MM.1S (cell line): ENCODE measurements at regions not wholly inside any gene's neighbourhood (a gene's known extent, or its start where the extent isn't known, plus 50 kb on each side); places are given as distances from the start of the nearest gene placed in this dataset.
"Not testable (repeated sequence)": the region's sequence is repeated elsewhere in the genome, so short reads cannot be mapped to it uniquely, and the experiment has no call there.

ENCODE experiments used
- DNase-seq: peaks from one replicate; pipeline ENCODE4 v3.0.0-alpha.2; 2015
- H2AFZ ChIP-seq: fragments of 300-600 bp; sonication (generic); 2 replicates; pipeline ENCODE4 v1.6.0; 2016; ENCODE audit warnings: antibody characterized with exemption, low read length
- H3F3A ChIP-seq: fragments of 300-600 bp; sonication (generic); 2 replicates; pipeline ENCODE4 v1.6.1; 2016; ENCODE audit warnings: mild to moderate bottlenecking, antibody characterized with exemption, low read length, moderate library complexity, mixed read lengths; ENCODE audit not compliant: insufficient read depth
- H3K27ac ChIP-seq: fragments of 300-600 bp; sonication (generic); 2 replicates; pipeline ENCODE4 v1.5.1; 2016; ENCODE audit warnings: mild to moderate bottlenecking, low read length
- H3K27me3 ChIP-seq: fragments of 300-600 bp; sonication (generic); replicated peaks from 2 replicates; pipeline ENCODE4 v1.6.0; 2016; ENCODE audit warnings: low read length; ENCODE audit not compliant: insufficient read depth
- H3K36me3 ChIP-seq: fragments of 300-600 bp; sonication (generic); replicated peaks from 2 replicates; pipeline ENCODE4 v1.6.1; 2016; ENCODE audit warnings: mild to moderate bottlenecking, low read length, mixed read lengths; ENCODE audit not compliant: insufficient read depth
- H3K4me1 ChIP-seq: fragments of 300-600 bp; sonication (generic); 2 replicates; pipeline ENCODE4 v1.6.1; 2016; ENCODE audit warnings: low read length, mixed read lengths
- H3K4me2 ChIP-seq: fragments of 300-600 bp; sonication (generic); 2 replicates; pipeline ENCODE4 v1.6.0; 2016; ENCODE audit warnings: low read depth, low read length
- H3K4me3 ChIP-seq: fragments of 300-600 bp; sonication (generic); 2 replicates; pipeline ENCODE4 v1.5.1; 2016; ENCODE audit warnings: low read length, mixed read lengths
- H3K79me2 ChIP-seq: fragments of 300-600 bp; sonication (generic); 2 replicates; pipeline ENCODE4 v1.6.1; 2016; ENCODE audit warnings: mixed run types, low read length, mixed read lengths
- H3K9ac ChIP-seq: fragments of 300-600 bp; sonication (generic); 2 replicates; pipeline ENCODE4 v1.6.1; 2016; ENCODE audit warnings: low read length, mixed read lengths
- H3K9me2 ChIP-seq: fragments of 300-600 bp; sonication (generic); replicated peaks from 2 replicates; pipeline ENCODE4 v1.6.1; 2016; ENCODE audit warnings: mild to moderate bottlenecking, low read length, mixed read lengths; ENCODE audit not compliant: insufficient read depth
- H3K9me3 ChIP-seq: fragments of 300-600 bp; sonication (generic); replicated peaks from 2 replicates; pipeline ENCODE4 v1.6.1; 2016; ENCODE audit warnings: mild to moderate bottlenecking, low read length, mixed read lengths; ENCODE audit not compliant: insufficient read depth
- H4K20me1 ChIP-seq: fragments of 300-600 bp; sonication (generic); 2 replicates; pipeline ENCODE4 v1.6.1; 2016; ENCODE audit warnings: mild to moderate bottlenecking, low read length, moderate library complexity, mixed read lengths; ENCODE audit not compliant: insufficient read depth
- EZH2 ChIP-seq: fragments of 300-600 bp; sonication (generic); optimal IDR thresholded peaks from 2 replicates; pipeline ENCODE3; 2017; ENCODE audit warnings: low read depth, mild to moderate bottlenecking, antibody characterized with exemption, low read length, mixed read lengths
- EZH2phosphoT487 ChIP-seq: fragments of 300-600 bp; sonication (generic); IDR thresholded peaks from 2 replicates; pipeline ENCODE4 v1.6.1; 2018; ENCODE audit warnings: antibody characterized with exemption, low read length
- TF ChIP-seq, protein P1 (sequence below): fragments of 300-600 bp; sonication (generic); IDR thresholded peaks from 2 replicates; pipeline ENCODE4 v1.5.1; 2016; ENCODE audit warnings: antibody characterized with exemption, low read length, mixed read lengths

DNA sequence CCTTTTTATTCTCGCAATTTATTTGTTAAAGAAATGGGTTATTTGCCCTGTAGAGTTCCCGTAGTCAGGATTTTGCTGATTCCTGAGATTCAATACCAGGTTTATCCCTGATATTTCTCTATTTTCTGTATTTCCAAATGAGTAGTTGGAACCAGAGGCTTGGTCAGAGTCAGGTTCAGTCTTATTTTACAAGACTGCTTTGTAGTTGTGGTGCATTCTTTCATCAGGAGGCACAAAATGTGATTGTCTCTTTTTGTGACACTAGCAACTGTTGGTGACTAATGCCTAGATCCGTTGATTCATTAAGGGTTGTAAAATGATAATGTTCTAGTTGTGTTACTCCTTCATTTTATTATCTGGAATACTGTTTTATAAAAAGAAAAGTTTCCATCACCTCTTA is 95.5 kb upstream of the TPTE start:
- Histone ChIP-seq H3K9me3 (no peaks in the 10 kb centered on the region), H3K27me3 (no peaks in the 10 kb centered on the region), H4K20me1 (no peaks in the 10 kb centered on the region), H2AFZ (no peak overlapping the region), H3K4me1 (no peaks in the 10 kb centered on the region), H3F3A (no peaks in the 10 kb centered on the region), H3K79me2 (no peaks in the 10 kb centered on the region), H3K9ac (no peak overlapping the region), H3K4me3 (no peak overlapping the region), H3K27ac (no peak overlapping the region), H3K4me2 (no peak overlapping the region), H3K9me2 (no peaks in the 10 kb centered on the region), H3K36me3 (no peaks in the 10 kb centered on the region)
- TF ChIP-seq EZH2 (no peak), EZH2phosphoT487 (no peak)
- TF ChIP-seq, protein P1, sequence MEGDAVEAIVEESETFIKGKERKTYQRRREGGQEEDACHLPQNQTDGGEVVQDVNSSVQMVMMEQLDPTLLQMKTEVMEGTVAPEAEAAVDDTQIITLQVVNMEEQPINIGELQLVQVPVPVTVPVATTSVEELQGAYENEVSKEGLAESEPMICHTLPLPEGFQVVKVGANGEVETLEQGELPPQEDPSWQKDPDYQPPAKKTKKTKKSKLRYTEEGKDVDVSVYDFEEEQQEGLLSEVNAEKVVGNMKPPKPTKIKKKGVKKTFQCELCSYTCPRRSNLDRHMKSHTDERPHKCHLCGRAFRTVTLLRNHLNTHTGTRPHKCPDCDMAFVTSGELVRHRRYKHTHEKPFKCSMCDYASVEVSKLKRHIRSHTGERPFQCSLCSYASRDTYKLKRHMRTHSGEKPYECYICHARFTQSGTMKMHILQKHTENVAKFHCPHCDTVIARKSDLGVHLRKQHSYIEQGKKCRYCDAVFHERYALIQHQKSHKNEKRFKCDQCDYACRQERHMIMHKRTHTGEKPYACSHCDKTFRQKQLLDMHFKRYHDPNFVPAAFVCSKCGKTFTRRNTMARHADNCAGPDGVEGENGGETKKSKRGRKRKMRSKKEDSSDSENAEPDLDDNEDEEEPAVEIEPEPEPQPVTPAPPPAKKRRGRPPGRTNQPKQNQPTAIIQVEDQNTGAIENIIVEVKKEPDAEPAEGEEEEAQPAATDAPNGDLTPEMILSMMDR: no peak
- no peak for DNase-seq

DNA sequence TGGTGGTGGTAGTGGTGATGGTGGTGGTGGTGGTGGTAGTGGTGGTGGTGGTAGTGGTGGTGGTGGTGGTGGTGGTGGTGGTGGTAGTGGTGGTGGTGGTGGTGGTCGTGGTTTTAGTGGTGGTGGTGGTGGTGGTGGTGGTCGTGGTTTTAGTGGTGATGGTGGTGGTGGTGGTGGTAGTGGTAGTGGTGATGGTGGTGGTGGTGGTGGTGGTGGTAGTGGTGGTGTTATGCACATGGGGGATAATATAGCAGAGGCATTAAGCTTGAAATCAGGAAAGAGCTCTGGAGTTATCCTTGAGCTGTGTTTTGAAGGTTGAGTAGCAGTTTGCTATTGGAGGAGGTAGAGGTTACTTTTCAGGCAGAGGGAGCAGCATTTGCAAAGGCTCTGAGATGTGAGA is 94.6 kb upstream of the TPTE start:
- not testable (repeated sequence) for H3K9me3 ChIP-seq, H3K4me3 ChIP-seq, H2AFZ ChIP-seq, DNase-seq, H3K27ac ChIP-seq, H3K36me3 ChIP-seq, H3K9me2 ChIP-seq, H3K4me1 ChIP-seq, H4K20me1 ChIP-seq, H3K79me2 ChIP-seq, H3F3A ChIP-seq, H3K27me3 ChIP-seq, H3K4me2 ChIP-seq, H3K9ac ChIP-seq

DNA sequence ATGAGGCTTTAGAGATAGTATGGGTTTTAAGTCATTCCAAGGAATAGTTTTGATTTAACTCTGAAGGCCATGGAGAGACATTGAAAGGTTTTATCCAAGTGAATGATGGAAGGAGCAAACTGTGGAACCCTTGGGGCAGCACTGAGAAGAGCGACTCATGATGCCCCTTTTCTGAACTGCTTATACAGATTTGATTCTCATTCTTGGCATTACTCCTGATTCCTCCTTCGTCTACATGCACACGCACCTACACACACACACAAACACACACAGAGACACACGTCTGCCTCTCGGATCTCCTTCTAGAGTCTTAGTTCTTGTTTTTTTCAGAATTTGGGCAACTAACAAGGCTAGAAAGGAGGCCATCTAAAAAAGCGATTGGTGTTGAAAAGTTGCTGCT is 94.1 kb upstream of the TPTE start:
- not testable (repeated sequence) for H3K27me3 ChIP-seq, H2AFZ ChIP-seq, H3K4me2 ChIP-seq, H3K79me2 ChIP-seq, H3K9me3 ChIP-seq, H3K36me3 ChIP-seq, DNase-seq, H3K9ac ChIP-seq, H3K9me2 ChIP-seq, H3F3A ChIP-seq, H3K27ac ChIP-seq, H4K20me1 ChIP-seq, H3K4me3 ChIP-seq, H3K4me1 ChIP-seq

DNA sequence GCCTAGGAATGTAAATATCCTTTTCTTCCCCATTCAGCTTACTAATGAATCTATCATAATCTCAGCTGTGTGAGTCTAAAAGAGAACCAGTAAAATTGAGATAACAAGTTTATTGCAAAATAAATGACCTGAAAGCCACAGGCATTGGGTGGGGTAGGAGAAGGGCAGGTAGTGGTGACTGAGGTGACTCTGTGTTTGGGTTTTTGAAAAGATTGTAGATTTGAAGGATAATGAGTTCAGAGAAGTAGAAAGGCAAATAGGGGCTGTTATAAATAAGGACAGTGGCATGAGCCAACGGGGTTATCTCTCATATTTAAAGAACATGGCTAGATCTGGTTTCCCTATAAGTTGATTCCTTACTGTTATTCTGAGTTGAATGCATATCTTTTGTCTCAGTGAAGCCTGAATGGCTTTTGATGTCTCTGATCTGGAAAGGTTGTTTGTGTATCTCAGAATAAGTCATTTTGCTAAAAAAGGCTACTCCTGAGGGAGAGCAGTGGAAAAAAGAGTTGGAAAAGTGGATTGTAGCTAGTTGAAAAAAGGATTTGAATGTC is 92.3 kb upstream of the TPTE start:
- H3K79me2 ChIP-seq: not testable (repeated sequence)

DNA sequence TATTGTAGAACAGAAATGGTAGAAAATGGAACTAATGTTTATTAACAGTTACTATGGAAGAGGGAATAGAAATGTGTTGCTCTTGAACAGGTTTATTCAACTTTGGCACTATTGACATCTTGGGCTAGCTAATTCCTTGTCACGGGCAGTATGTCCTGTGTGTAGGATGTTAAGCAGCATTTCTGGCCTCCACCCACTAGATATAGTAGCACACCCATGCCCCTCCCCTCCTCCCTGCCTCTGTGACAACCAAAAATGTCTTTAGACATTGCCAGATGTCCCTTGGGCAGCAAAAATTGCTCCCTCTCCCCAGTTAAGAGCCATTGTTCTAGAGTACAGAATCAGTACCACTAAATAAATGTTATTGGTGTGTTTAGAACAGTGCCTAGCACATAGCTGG is 91.4 kb upstream of the TPTE start:
- TF ChIP-seq, protein P1: no peak
- no peak for TF ChIP-seq EZH2phosphoT487
- no peak for TF ChIP-seq EZH2
- no peak overlapping the region for H3K9ac ChIP-seq
- DNase-seq: no peak
- H3K9me3 ChIP-seq: no peaks in the 10 kb centered on the region
- no peaks in the 10 kb centered on the region for H3K27me3 ChIP-seq
- H3K79me2 ChIP-seq: no peaks in the 10 kb centered on the region
- no peak overlapping the region for H3K4me2 ChIP-seq
- no peak overlapping the region for H2AFZ ChIP-seq
- no peaks in the 10 kb centered on the region for H3K9me2 ChIP-seq
- no peak overlapping the region for H3K4me3 ChIP-seq
- H3K36me3 ChIP-seq: no peaks in the 10 kb centered on the region
- H4K20me1 ChIP-seq: no peaks in the 10 kb centered on the region
- no peak overlapping the region for H3K27ac ChIP-seq
- no peaks in the 10 kb centered on the region for H3K4me1 ChIP-seq
- no peaks in the 10 kb centered on the region for H3F3A ChIP-seq

More for the DNA sequence above, 92.3 kb upstream of the TPTE start:
- not testable (repeated sequence) for H4K20me1 ChIP-seq, H3K27me3 ChIP-seq, H3K36me3 ChIP-seq, H3K9me3 ChIP-seq, H3K4me3 ChIP-seq, H3K4me1 ChIP-seq, H2AFZ ChIP-seq, H3K9ac ChIP-seq, H3K4me2 ChIP-seq, H3F3A ChIP-seq, DNase-seq, H3K27ac ChIP-seq, H3K9me2 ChIP-seq

DNA sequence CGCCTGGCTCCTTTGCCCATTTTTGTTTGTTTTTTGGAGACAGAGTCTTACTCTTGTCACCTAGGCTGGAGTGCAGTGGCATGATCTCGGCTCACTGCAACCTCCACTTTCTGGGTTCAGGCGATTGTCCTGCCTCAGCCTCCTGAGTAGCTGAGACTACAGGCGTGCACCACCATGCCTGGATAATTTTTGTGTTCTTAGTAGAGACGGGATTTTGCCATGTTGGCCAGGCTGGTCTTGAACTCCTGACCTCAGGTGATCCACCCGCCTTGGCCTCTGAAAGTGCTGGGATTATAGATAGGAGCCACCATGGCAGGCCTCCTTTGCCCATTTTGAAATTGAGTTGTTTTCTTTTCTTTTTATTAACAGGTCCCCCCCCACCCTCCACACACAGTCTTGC is 89.4 kb upstream of the TPTE start:
- H3K9me3 ChIP-seq, H4K20me1 ChIP-seq, H3K4me2 ChIP-seq, H3K27me3 ChIP-seq, H2AFZ ChIP-seq, H3K9ac ChIP-seq, H3K9me2 ChIP-seq, H3K79me2 ChIP-seq, H3K4me1 ChIP-seq, H3K4me3 ChIP-seq, DNase-seq, H3K36me3 ChIP-seq, H3K27ac ChIP-seq, H3F3A ChIP-seq: not testable (repeated sequence)

DNA sequence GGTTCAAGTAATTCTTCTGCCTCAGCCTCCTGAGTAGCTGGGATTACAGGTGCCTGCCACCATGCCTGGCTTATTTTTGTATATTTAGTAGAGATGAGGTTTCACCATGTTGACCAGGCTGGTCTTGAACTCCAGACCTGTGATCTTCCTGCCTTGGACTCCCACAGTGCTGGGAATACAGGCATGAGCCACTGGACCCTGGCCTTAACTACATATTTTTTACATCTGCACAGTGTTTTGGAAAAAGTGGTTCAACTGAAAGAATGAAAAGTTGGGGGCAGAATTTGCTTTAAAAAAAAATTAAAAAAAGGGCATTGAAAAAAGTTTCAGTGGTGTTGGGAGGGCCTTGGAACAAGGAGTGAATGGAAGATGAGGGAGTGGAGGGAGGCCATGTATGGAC is 88.9 kb upstream of the TPTE start:
- H3K27me3 ChIP-seq, H2AFZ ChIP-seq, H3F3A ChIP-seq, H4K20me1 ChIP-seq, DNase-seq, H3K4me2 ChIP-seq, H3K4me3 ChIP-seq, H3K9me3 ChIP-seq, H3K36me3 ChIP-seq, H3K9ac ChIP-seq, H3K4me1 ChIP-seq, H3K79me2 ChIP-seq, H3K9me2 ChIP-seq, H3K27ac ChIP-seq: not testable (repeated sequence)
